ENCODE measurements at regions not wholly inside any gene's neighbourhood (a gene's known extent, or its start where the extent isn't known, plus 50 kb on each side); places are given as distances from the start of the nearest gene placed in this dataset.

DNA sequence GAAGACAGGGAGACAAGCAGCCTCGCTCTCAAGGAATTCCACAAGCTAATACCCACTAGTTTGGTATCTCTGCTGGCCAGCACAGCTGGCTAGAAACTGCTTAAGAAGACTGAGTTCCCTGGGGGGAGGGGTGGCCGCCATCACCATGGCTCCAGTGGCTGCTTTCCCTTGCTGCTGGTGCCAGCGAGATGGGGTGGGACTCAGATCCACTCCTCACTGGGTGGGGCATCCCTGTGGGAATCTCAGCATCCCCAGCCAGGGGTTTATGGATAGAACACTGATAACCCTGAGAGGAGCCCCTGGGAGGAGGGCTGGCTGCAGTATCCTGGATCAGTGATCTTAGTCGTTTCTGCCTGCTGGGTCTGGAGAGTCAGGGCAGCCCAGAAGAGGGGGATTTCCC is 170.6 kb upstream of the MDGA2 start:
- TF ChIP-seq FOXA1 (IDR thresholded peaks at IDR 0.05) = no peak
- no peak for TF ChIP-seq SP1 (IDR thresholded peaks at IDR 0.05)
- TF ChIP-seq ELF4 (IDR thresholded peaks at IDR 0.05) = no peak
- TF ChIP-seq TARDBP (IDR thresholded peaks at IDR 0.05) = no peak
- no peak for TF ChIP-seq NFRKB (IDR thresholded peaks at IDR 0.05)
- TF ChIP-seq BHLHE40 (IDR thresholded peaks at IDR 0.05; ENCODE audit: borderline replicate concordance) = no peak
- TF ChIP-seq, protein P1, sequence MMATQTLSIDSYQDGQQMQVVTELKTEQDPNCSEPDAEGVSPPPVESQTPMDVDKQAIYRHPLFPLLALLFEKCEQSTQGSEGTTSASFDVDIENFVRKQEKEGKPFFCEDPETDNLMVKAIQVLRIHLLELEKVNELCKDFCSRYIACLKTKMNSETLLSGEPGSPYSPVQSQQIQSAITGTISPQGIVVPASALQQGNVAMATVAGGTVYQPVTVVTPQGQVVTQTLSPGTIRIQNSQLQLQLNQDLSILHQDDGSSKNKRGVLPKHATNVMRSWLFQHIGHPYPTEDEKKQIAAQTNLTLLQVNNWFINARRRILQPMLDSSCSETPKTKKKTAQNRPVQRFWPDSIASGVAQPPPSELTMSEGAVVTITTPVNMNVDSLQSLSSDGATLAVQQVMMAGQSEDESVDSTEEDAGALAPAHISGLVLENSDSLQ (IDR thresholded peaks at IDR 0.05) = no peak
- no peak for TF ChIP-seq HDGF (IDR thresholded peaks at IDR 0.05; ENCODE audit: borderline replicate concordance)
- no peak for TF ChIP-seq SUZ12 (IDR thresholded peaks at IDR 0.05)
- no peak for TF ChIP-seq FOXM1 (IDR thresholded peaks at IDR 0.05; ENCODE audit: borderline replicate concordance)
- no peak for TF ChIP-seq CTBP1 (IDR thresholded peaks at IDR 0.05; ENCODE audit: borderline replicate concordance)
- TF ChIP-seq L3MBTL2 (conservative IDR thresholded peaks at IDR 0.05) = no peak
- TF ChIP-seq ARNT (IDR thresholded peaks at IDR 0.05) = no peak
- no peak for TF ChIP-seq LEF1 (IDR thresholded peaks at IDR 0.05; ENCODE audit: borderline replicate concordance)

Data from HEK293T (cell line).